GM18858 (cell line): ENCODE measurements at regions not wholly inside any gene's neighbourhood (a gene's known extent, or its start where the extent isn't known, plus 50 kb on each side); places are given as distances from the start of the nearest gene placed in this dataset.
"Not testable (repeated sequence)": the region's sequence is repeated elsewhere in the genome, so short reads cannot be mapped to it uniquely, and the experiment has no call there.

Source experiments
- ATAC-seq: cut with Tn5 transposase; IDR thresholded peaks from one replicate; pipeline ENCODE4 v1.9.1; 2021; ENCODE audit not compliant: unreplicated experiment

GRCh38 chr4:38504396-38504715 is 159.6 kb upstream of the KLF3 start:
- ATAC-seq: no peak

GRCh38 chr4:38509551-38509950 is 154.4 kb upstream of the KLF3 start:
- ATAC-seq: no peak

- no peak for ATAC-seq
Measured at GRCh38 chr4:38510201-38510600, 153.8 kb upstream of the KLF3 start.

- no peak for ATAC-seq
Measured at GRCh38 chr4:38511702-38512101, 152.3 kb upstream of the KLF3 start.

GRCh38 chr4:38512840-38513239 is 151.2 kb upstream of the KLF3 start:
- ATAC-seq: no peak

GRCh38 chr4:38514465-38515146 is 149.4 kb upstream of the KLF3 start:
- no peak for ATAC-seq

GRCh38 chr4:38516190-38516589 is 147.8 kb upstream of the KLF3 start:
- no peak for ATAC-seq

GRCh38 chr4:38519666-38520065 is 144.3 kb upstream of the KLF3 start:
- ATAC-seq: no peak

- ATAC-seq: no peak
Measured at GRCh38 chr4:38523054-38523453, 140.9 kb upstream of the KLF3 start.

- ATAC-seq: peak; percentile 97
Measured at GRCh38 chr4:38523524-38524448, 140.2 kb upstream of the KLF3 start.

GRCh38 chr4:38526412-38526811 is 137.6 kb upstream of the KLF3 start:
- ATAC-seq: no peak

- peak; percentile 74 for ATAC-seq
Measured at GRCh38 chr4:38529189-38530115, 134.5 kb upstream of the KLF3 start.

GRCh38 chr4:38530486-38530885 is 133.5 kb upstream of the KLF3 start:
- ATAC-seq: no peak

- ATAC-seq: no peak
Measured at GRCh38 chr4:38531141-38531727, 132.8 kb upstream of the KLF3 start.

GRCh38 chr4:38532908-38533499 is 131.0 kb upstream of the KLF3 start:
- ATAC-seq: no peak

GRCh38 chr4:38534344-38535045 is 129.5 kb upstream of the KLF3 start:
- no peak for ATAC-seq

- ATAC-seq: not testable (repeated sequence)
Measured at GRCh38 chr4:38535071-38535470, 128.9 kb upstream of the KLF3 start.

- no peak for ATAC-seq
Measured at GRCh38 chr4:38535717-38536116, 128.3 kb upstream of the KLF3 start.

GRCh38 chr4:38536716-38537115 is 127.3 kb upstream of the KLF3 start:
- no peak for ATAC-seq

GRCh38 chr4:38537666-38538065 is 126.3 kb upstream of the KLF3 start:
- ATAC-seq: no peak
